ENCODE measurements at regions not wholly inside any gene's neighbourhood (a gene's known extent, or its start where the extent isn't known, plus 50 kb on each side); places are given as distances from the start of the nearest gene placed in this dataset.
"Not testable (repeated sequence)": the region's sequence is repeated elsewhere in the genome, so short reads cannot be mapped to it uniquely, and the experiment has no call there.

DNA sequence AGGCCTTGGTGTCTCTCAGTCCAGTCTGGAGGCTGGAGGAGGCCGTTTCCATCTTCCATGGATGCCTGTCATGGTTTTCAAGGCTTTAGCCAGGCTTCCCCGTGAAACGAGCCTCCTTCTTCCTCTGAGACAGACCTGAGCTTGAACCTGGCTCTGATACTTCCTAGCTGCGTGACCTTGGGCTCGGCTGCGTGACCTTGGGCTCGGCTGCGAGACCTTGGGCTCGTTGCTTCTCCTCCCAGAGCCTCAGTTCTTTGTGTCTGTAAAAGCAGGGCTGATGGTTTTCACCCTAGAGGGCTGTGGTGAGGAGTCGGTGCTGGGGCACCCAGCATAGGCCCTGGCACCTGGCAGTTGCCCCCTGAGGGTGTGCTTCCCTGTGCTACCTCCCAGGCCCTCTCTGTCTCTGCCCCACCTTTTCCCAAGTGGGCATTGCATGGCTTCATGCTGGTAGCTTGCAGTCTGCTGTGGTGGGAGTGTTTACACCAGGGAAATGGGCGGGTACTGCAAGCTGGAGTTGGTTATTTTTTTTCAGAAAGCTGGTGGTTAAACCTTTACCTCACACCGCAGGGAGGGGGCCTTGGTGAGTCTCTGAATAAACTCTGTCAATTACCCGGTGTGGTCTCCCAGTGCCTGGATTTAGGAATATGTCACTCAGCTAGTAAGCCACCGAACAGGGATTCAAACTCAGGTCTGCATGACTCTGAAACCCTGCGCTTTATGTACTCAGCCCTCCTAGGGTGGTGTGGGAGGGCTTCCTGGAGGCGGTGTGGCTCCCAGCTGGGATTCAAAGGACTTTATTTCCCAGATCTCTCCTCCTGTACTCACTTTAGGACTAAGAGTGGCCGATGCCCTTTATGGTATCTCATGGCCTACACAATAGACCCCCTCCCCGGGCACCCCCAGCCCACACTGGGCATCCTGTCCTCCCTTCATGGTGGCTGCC lies 129.0 kb upstream of the CIBAR2 start:
- no peak for DNase-seq

DNA sequence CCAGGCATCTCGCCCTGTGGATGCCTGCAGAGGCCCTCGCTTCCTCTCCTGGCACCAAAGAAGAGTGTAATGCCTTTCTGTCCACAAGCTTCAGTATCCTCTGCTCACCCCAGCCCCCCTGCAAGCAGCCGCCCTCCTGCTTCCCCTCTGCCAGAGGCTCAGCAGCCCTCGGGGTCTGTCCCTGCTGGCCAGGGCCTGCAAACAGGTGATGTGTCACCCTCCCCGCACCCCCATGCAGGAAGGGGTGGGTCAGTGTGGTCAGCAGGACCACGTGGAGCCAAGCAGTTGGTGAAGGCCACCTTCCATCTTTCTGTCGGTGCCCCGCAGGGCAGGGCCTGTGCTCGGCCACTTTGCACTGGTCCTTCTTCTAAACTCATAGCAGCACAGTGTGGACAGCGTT lies 129.9 kb upstream of the CIBAR2 start:
- DNase-seq = no peak

DNA sequence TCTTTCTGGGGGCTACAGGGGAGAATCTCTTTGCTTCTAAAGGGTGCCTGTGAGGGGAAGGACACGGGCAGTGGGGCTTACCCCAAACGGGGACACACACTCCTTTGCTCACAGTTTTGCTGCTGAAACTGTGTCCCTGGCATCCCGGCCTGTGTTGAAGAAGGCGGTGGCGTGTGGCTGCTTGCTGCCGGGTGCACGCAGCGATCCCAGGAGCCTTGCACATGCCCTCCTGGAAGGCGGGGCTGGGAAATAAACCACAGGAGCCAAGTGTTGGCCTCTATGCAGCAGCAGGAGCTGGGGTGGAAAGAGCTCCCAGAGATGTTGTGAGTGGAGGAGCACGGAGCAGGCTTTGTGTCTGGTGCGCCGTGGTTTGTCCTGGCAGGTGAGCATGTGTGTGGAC lies 131.0 kb upstream of the CIBAR2 start:
- no peak for DNase-seq

DNA sequence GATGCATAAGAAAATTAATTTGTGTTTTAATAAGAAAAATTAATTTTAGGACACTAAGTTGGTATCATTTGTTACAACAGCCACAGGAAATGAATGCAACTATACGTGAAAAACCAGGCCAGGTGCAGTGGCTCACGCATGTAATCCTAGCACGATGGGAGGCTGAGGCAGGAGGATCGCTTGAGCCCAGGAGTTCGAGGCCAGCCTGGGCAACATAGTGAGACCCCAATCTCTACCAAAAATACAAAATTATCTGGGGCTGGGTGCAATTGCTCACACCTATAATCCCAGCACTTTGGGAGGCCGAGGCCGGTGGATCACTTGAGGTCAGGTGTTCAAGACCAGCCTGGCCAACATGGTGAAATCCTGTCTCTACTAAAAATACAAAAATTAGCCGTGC lies 132.2 kb upstream of the CIBAR2 start:
- not testable (repeated sequence) for DNase-seq

DNA sequence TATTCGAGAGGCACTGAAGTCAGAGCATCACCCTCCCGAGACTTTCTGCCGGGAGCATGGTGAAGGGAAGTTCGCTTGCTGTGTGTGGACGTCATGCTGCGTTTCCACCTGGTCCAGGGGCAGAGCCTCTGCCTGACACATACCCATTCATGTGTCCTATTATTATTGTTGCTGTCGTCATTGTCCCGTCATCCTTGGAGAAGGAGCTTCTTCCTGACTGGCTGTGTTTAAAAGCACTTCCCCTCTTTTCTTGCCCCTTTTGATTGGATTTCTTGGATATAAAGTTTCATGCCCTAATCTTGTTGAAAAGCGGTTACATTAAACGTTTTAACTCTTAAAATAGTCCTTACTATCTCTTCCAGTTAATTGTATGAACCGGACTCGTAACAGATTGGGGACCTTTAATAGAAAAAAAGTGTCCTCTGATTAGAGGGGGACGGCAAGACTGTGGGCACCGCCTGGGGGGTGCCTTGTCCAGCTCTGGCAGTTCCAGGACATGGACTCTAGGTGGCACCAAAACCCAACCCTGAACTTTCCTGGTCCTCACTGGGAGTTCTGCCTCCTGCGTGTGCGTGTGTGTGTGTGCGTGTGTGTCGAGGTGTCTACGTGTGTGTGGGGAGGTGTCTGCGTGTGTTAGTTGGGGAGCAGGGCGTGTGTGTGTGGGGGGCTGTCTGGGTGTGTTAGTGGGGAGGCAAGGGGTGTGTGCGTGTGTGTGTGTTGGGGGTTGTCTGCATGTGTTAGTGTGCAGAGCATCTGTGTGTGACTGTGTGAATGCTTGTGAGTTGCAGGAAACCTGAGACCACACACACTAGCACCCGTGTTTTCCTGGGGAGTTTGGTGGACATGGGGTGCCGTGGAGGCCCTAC lies 133.3 kb upstream of the CIBAR2 start:
- DNase-seq = peak; percentile 42 to 59

DNA sequence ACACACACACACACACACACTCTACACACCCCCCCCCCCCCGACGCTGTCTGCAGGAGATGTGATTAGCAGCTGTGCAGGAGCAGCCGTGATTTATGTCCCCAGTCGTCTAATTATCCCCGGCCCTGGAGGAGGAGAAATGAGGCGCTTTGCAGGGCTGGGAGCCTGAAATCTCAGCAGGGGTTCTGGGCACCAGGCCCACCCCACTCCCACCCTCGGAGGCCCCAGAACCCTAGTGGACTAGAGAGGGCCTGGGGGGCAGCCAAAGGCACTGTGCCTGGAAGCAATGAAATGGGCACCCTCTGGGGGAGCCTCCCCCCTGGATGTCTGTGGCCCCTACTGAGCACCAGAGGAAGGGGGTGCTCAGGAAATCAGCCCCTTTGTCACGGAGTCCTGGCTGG lies 134.2 kb upstream of the CIBAR2 start:
- no peak for DNase-seq

DNA sequence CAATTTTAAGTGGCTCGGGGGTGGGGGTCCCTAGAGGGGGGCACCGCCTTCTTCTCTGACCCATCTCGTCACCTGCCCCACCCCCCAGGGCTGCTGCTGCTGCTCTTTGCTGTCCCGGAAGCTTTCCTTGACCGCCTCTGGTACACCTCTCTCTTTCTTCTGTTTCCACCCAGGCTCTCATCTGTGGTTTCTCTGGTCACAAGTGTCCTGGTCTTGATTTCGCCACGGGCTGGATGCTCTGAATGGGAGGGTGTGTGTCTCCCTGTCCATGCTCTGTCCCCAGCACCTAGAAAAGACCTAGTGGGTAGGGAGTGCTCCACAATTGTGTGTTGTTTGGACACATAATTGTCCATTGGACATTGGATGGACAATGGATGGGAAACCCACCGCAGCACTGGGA lies 134.7 kb upstream of the CIBAR2 start:
- no peak for DNase-seq

DNA sequence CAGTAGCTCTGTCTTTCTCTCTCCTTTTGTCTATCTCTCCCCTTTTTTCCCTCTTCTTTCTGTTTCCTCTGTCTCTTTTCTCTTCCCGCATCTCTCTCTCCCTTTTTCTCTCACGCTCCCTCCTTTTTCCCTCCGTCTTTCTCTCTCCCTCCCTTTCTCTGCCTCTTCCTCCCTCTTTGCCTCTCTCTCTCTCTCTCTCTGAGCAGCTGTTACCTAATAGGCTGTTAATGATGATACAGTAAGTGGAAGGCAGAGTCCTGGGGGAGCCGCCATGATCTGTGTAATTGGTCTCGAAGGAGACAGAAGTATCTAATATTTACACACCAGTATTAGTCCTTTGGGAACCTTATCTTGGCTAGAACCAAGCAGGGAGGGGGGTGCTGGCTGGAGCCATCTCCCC lies 136.1 kb upstream of the CIBAR2 start:
- DNase-seq = no peak

DNA sequence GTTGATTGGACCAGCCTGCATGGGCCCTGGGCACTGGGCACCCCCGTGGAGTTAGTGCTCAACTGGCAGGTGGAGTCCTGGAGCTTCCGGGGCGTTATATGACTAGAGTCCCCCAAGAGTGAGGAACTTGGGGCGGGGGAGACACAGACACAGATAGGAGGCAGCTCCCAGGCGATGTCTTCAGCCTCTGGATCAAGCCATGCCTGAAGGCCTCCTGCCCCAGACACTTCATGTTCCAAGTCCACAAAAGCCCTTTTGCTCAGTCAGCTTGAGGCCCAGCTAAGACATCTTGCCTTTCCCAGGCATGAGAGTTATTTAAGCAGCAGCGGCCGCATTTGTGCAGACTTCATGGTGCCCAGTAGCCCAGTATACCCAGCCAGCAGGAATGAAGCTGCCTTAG lies 136.6 kb upstream of the CIBAR2 start:
- no peak for DNase-seq

DNA sequence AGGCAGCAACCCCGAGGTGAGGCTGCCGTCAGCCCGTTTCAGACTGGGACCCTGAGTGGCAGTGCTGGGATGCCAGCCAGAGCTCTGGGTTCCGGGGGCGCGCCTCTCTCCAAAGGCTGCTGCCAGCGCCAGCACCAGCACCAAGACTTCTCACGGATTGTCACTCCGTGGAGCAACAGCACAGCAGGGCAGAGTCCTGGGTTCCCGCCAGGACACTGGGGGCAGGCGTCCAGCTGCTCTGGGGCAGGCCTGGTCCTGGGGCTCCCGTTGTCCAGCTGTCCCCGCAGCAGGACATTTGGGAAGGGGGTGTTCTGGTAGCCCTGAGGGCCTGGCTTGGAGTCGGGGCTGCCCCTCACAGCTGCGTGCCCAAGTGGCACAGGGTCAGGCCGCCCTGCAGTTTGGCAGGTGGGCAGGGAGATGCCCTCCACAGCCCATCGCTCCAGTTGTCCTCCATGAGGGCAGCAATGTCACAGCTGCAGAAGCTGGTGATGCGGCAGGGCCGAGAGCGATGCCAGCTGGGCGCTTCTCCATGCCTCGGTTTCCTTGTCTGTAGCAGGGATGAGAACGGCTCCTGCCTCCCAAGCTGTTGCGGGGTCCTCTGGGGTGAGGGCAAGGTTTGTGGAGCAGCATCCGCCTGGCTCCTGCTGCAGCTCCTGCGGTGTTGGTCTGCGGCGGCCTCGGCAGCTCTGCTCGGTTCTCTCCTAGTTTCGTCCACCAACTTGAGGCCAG lies 137.3 kb upstream of the CIBAR2 start:
- no peak for DNase-seq

DNA sequence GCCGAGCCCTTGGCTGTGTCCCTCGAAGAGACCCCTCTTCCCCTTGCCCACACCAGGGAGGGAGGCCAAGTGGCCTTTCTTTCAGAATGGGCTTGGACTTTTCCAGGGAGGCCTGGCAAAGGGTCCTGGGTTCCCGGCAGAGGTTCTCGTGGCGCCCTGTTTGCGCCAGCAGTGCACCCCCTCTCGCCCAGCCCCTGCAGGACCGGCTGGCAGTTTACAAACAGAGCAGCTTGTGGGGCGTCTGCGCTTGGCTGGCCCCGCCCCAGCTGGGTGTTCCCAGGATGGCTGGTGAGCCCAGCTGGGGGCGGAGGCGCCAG lies 137.8 kb upstream of the CIBAR2 start:
- DNase-seq = no peak

DNA sequence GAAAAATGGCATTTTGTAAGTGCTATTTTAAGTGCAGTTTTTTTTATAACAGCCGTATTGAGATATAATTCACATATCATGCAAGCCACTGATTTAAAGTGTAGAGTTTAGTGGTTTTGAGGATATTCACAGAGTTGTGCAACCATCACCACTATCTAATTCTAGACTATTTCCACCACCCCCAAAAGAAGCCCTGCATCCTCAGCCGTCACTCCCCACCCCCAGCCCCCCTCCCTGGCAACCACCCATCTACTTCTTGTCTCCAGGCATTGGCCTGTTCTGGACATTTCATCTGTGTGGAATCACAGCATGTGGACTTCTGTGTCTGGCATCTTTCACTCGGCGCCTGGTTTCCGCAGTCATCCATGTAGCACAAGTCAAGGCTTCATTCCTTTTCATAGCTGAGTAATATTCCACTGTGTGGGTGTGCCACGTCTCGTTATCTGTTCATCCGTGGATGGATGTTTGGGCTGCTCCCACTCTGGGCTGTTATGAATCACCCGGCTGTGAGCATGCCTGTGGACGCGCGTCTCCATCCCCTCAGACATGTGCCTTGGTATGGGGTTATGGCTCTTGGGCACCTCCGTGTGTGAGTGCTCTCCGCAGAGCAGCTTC lies 138.4 kb upstream of the CIBAR2 start:
- DNase-seq = no peak

DNA sequence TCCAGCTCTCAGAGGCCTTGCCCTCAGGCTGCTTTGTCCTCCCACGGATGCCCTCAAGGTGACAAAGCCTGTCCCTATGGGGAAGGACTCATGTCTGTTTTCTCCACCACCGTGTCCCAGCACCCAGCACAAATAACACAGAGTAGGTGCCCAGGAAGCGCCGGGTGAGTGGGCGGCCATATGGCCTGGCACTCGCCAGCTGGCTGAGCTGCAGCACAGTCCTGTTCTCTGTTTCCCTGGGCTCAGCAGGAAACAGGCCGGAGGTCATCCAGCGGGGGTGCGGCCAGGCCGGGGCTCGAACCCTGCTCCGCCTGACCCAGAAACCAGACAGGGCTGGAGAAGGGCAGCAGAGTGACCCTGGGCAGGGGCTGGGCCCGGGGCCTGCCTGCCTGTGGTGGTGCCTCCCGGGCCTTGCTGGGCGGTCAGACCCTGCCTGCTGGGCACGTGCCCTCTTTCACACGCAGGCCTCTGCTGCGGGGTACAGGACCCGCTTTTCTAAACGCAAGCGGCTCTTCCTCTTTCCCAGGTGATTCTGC lies 139.0 kb upstream of the CIBAR2 start:
- DNase-seq = no peak

DNA sequence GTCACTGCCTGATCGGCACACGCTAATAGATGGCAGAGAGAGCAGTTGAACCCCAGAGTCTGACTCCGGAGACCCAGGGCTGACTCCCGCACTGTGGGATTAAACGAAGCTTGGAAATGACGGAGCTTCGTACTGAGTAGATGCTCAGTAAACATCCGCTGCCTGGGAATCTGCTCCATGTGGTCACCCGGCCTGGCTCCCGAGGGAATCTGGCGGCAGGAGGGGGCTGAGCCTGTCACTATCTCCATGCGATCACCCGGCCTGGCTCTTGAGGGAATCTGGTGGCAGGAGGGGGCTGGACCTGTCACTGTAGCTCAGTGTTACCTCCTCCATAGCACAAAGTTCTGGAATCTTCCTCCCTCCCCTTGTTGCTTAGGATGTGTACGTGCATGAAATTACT lies 139.7 kb upstream of the CIBAR2 start:
- no peak for DNase-seq

DNA sequence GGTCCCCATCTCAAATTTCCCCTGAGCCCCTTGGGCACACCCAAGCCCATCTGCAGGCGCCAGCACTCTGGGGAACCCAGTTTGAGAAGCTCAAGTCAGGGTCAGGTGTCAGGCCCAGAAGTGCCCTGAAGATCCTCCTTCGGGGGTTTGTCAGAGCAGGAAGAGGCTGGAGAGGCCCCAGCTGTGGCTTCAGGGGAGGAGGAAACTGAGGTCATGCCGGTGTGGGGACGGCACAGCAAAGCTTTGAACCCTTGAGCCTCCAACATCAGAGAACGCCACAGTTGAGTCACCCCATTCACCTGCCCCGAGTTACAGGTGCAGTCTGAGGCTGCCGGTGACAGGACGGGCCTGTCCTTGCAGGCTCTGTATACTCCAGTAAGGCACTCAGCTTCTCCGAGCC lies 140.2 kb upstream of the CIBAR2 start:
- DNase-seq = no peak

DNA sequence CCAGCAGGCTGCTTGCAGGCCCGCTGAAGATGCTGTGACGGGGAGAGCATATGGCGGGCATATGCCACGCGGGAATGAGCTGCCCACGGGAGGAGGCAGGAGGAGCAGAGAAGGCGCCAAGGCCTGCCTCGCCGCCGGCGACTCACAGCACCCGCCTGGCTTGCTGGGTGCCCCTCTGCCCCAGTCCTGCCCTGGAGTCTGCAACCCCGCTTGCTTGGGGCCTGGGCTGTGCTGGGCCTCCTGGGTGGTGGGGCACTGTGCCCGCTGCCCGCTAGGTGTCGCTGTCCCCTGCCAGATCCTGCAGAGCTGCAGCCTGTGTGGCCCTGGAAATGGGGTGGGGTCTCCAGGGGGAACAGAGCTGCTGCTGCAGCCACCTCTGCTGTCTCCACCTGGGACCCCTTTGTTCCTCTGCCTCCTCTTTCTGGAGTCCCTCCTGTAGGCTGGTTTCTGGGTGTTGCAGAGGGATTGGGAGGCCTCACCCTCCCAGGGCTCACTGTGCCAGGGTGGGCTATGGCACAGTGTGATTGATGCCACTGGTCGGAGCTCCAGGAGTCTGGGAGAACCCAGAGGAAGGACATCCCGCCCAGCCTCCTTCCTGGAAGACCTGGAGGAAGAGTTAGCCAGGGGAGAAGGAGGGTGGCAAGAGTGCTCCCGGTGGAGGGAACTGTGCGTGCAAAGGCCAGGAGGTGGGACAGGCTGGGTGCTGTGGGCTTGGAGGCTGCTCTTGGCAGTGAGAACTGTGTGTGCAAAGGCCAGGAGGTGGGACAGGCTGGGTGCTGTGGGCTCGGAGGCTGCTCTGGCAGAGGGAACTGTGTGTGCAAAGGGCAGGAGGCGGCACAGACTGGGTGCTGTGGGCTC lies 141.0 kb upstream of the CIBAR2 start:
- peak; percentile 43 to 53 for DNase-seq

DNA sequence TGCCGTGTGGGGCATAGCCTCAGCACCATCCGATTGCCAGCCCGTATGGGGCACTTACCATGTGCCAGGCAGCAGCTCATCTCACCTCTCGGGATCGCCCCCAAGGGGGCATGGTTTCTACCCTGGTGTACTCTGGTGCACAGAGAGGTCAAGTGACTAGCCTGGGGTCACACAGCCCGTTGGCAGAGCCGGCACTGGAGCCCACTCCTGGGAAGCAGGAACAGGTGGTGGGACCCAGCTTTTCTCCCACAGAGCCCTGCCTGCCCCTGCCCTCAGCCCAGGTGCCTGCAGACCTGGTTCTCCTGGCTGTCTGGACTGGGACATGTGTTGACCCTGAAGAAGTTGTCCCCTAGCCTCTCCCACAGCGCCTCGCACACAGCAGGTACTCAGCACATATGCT lies 141.8 kb upstream of the CIBAR2 start:
- DNase-seq = no peak

DNA sequence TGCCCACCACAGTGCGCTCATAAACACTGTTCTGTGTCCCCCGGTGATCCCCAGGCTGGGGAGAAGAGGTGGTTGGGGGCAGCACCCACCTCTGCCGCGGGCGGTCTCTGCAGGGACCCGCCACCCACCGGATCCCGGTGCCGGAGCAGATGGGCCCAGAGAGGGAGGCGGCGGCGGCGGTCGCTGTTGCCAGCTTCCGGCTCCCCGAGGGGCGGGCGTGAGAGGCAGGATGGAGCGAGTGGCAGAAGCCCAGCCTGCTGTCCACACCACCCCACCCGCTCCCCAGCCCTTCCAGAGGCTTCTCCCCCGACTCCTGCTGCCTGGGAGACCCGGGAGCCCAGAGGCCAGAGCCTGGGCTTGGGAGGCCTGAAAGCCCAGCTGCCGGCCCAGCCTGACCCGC lies 142.6 kb upstream of the CIBAR2 start:
- no peak for DNase-seq

DNA sequence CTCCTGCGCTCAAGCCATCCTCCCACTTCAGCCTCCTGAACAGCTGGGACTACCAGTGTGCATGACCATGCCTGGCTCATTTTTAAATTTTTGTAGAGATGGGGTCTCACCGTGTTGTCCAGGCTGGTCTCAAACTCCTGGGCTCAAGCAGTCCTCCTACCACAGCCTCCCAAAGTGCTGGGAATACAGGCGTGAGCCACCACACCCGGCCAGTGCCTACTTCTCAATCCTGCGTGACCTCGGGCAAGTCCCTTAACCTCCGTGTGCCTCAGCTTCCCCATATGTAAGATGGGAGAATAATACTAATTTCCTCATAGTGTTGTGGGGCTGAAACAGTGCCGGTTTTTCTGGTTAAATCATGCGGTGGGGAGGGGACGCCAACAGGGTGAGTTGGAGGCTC lies 143.5 kb upstream of the CIBAR2 start:
- DNase-seq = no peak

DNA sequence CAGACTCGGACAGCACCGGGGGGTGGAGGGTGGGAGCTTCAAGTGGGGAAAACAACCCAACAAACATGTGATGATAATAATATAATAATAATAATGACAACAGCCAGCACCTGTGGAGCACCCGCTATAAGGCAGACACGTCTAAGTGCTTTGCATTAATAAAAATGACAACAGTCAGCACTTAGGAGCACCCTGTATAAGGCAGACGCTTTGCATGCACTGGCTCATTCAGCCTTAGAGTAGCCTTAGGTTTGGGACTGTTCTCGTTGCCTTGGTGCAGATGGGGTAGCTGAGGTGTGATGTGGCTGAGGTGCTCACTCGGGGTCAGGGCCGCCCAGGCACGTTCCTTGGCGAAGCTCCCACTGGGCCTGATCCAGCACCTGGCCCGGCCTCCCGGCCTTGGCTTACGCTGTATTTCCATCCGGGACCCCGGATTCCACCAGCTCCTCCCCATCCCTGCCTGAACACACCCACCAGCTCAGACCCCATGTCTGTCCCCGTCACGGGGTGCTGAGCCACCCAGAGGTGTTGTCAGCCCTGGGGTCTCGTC lies 144.0 kb upstream of the CIBAR2 start:
- DNase-seq = no peak

DNA sequence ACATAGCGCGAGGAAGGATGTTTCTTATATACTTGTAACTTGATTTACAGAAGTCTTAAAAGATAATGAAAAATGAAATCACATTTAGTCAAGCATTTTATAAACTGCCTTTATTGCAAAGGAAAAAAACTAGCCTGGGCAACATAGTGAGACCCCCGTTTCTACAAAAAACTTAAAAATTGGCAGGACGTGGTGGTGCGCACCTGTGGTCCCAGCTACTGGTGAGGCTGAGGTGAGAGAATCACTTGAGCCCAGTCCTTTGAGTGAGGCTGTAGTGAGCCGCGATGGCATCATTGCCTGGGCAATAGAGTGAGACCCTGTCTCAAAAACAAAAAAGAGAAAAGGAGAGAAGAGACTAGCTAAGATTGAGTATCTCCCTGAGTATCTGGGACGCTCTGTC lies 145.2 kb upstream of the CIBAR2 start:
- no peak for DNase-seq
